HepG2 (cell line): ENCODE measurements at regions not wholly inside any gene's neighbourhood (a gene's known extent, or its start where the extent isn't known, plus 50 kb on each side); places are given as distances from the start of the nearest gene placed in this dataset.
A peak's percentile ranks its signal among the peaks of the same experiment; 100 is the strongest.

ENCODE experiments used
- CC2D1A ChIP-seq: sonication (generic); formaldehyde crosslinking; IDR thresholded peaks from 2 replicates; pipeline ENCODE4 v1.8.1; 2023; ENCODE audit warnings: mild to moderate bottlenecking, missing genetic modification reagents
- GATAD1 ChIP-seq: IDR thresholded peaks from 2 replicates; pipeline ENCODE4 v1.6.1; 2016; ENCODE audit warnings: missing genetic modification reagents, missing compliant biosample characterization
- HDAC2 ChIP-seq: sonication (generic); formaldehyde crosslinking; IDR thresholded peaks from 2 replicates; pipeline ENCODE4 v1.4.0; 2020; ENCODE audit warnings: missing genetic modification reagents
- MTF1 ChIP-seq: sonication (generic); formaldehyde crosslinking; IDR thresholded peaks from 2 replicates; pipeline ENCODE4 v1.5.0; 2020; ENCODE audit warnings: missing genetic modification reagents
- NFRKB ChIP-seq: fragments of 450-650 bp; IDR thresholded peaks from 2 replicates; pipeline ENCODE4 v1.6.1; 2017
- RCOR2 ChIP-seq: IDR thresholded peaks from 2 replicates; pipeline ENCODE4 v1.6.1; 2016; ENCODE audit warnings: missing biosample characterization, missing genetic modification reagents
- RFXANK ChIP-seq: IDR thresholded peaks from 2 replicates; pipeline ENCODE4 v1.6.1; 2016
- RNF2 ChIP-seq: fragments of 450-650 bp; conservative IDR thresholded peaks from 2 replicates; pipeline ENCODE4 v1.6.1; 2016; ENCODE audit warnings: low read depth
- RXRB ChIP-seq: IDR thresholded peaks from 2 replicates; pipeline ENCODE4 v1.6.1; 2016; ENCODE audit warnings: borderline replicate concordance, missing genetic modification reagents, missing compliant biosample characterization
- TAF1 ChIP-seq: sonication (generic); formaldehyde crosslinking; IDR thresholded peaks from 2 replicates; pipeline ENCODE4 v1.4.0; 2020; ENCODE audit warnings: missing genetic modification reagents
- TGIF2 ChIP-seq: IDR thresholded peaks from 2 replicates; pipeline ENCODE4 v1.6.1; 2016; ENCODE audit warnings: control low read depth, missing compliant biosample characterization
- TMF1 ChIP-seq: sonication (generic); formaldehyde crosslinking; IDR thresholded peaks from 2 replicates; pipeline ENCODE4 v1.8.1; 2022; ENCODE audit warnings: low read depth, missing genetic modification reagents
- ZBTB25 ChIP-seq: IDR thresholded peaks from 2 replicates; pipeline ENCODE4 v1.6.1; 2018; ENCODE audit warnings: missing genetic modification reagents
- ZFP41 ChIP-seq: sonication (generic); formaldehyde crosslinking; IDR thresholded peaks from 2 replicates; pipeline ENCODE4 v1.4.0; 2020; ENCODE audit warnings: mild to moderate bottlenecking, missing genetic modification reagents, borderline replicate concordance
- ZNF225 ChIP-seq: sonication (generic); formaldehyde crosslinking; IDR thresholded peaks from 2 replicates; pipeline ENCODE4 v1.4.0; 2020; ENCODE audit warnings: mild to moderate bottlenecking, missing genetic modification reagents
- ZNF232 ChIP-seq: sonication (generic); formaldehyde crosslinking; IDR thresholded peaks from 2 replicates; pipeline ENCODE4 v1.4.0; 2020; ENCODE audit warnings: missing genetic modification reagents, borderline replicate concordance
- ZNF263 ChIP-seq: sonication (generic); formaldehyde crosslinking; IDR thresholded peaks from 2 replicates; pipeline ENCODE4 v1.4.0; 2020; ENCODE audit warnings: missing genetic modification reagents
- ZNF350 ChIP-seq: sonication (generic); formaldehyde crosslinking; IDR thresholded peaks from 2 replicates; pipeline ENCODE4 v1.4.0; 2020; ENCODE audit warnings: mild to moderate bottlenecking, low read depth, missing genetic modification reagents, borderline replicate concordance
- ZNF496 ChIP-seq: sonication (generic); formaldehyde crosslinking; IDR thresholded peaks from 2 replicates; pipeline ENCODE4 v1.8.1; 2023; ENCODE audit warnings: mild to moderate bottlenecking, moderate library complexity, missing genetic modification reagents; ENCODE audit not compliant: insufficient replicate concordance
- ZNF552 ChIP-seq: sonication (generic); formaldehyde crosslinking; IDR thresholded peaks from 2 replicates; pipeline ENCODE4 v1.9.0; 2022; ENCODE audit warnings: missing genetic modification reagents, mild to moderate bottlenecking, borderline replicate concordance
- TF ChIP-seq, protein P1 (sequence below): sonication (generic); formaldehyde crosslinking; IDR thresholded peaks from 2 replicates; pipeline ENCODE4 v1.5.1; 2020; ENCODE audit warnings: mild to moderate bottlenecking, missing genetic modification reagents, borderline replicate concordance
- TF ChIP-seq, protein P2 (sequence below): sonication (generic); formaldehyde crosslinking; IDR thresholded peaks from 2 replicates; pipeline ENCODE4 v1.9.0; 2021; ENCODE audit warnings: missing genetic modification reagents, borderline replicate concordance
- TF ChIP-seq, protein P3 (sequence below): sonication (generic); formaldehyde crosslinking; IDR thresholded peaks from 2 replicates; pipeline ENCODE4 v1.5.0; 2020; ENCODE audit warnings: missing genetic modification reagents
- TF ChIP-seq, protein P4 (sequence below): fragments of 450-650 bp; IDR thresholded peaks from 2 replicates; pipeline ENCODE4 v1.6.1; 2017

DNA sequence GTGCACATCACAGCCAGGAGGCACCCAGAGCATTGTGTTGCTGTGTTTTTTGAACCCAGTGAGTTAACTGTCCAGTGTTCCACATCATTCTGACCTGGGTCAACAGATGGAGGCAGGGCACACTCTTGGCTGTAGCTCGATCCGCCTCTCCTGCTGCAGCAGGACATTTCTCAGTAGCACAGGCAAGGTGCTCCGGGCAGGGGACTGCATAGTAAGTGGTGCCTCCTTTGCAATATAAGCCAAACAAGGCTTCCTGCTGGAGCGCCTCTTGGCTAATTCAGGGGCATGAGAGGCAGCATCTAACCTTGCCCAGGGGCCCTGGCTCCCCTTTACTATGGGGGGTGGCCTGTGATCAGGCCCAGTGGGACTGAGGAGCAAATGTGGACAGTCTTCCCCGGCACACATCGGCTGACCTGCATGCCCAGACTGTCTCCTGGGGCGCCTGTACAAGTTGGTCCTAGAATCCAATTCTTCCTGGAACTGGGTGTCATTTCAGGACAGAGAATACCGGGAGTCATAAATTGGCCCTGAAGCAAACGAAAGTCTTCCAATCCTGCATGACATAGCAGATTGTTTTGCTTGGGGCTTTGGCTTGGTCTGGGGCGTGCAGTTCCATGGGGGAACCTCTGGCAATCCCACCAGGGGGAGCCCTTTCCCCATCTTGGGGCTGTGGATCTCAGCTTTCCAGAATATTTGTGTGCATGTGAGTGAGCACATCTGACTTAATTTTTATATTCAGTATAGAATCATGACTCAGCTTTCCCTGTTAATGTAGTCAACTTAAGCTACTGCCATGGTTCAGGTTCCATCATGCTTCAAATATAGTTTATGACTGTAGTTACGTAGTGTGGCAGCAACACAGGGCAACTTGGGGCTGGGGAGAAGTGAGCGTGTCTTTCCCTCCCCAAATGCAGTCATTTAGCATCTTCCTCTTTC lies 56.0 kb upstream of the DDR1 start (continued):
- TF ChIP-seq, protein P1, sequence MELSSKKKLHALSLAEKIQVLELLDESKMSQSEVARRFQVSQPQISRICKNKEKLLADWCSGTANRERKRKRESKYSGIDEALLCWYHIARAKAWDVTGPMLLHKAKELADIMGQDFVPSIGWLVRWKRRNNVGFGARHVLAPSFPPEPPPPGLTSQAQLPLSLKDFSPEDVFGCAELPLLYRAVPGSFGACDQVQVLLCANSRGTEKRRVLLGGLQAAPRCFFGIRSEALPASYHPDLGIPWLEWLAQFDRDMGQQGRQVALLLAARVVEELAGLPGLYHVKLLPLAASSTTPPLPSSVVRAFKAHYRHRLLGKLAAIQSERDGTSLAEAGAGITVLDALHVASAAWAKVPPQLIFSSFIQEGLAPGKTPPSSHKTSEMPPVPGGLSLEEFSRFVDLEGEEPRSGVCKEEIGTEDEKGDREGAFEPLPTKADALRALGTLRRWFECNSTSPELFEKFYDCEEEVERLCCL (CRISPR knock-in tag) = no peak
- TF ChIP-seq ZBTB25 (CRISPR knock-in tag) (peak; percentile 54; the same call in 1 of the 2 replicates), ZNF496 (CRISPR knock-in tag) (no peak), GATAD1 (CRISPR knock-in tag) (0 out of 2 replicates have a peak, but pooled peaks have one; percentile 20), CC2D1A (CRISPR knock-in tag) (no peak), TAF1 (CRISPR knock-in tag) (0 out of 2 replicates have a peak, but pooled peaks have one; percentile 28), TGIF2 (CRISPR knock-in tag) (no peak), RXRB (CRISPR knock-in tag) (peak; percentile 60), RNF2 (no peak), ZNF232 (no peak), HDAC2 (0 out of 2 replicates have a peak, but pooled peaks have one; percentile 20), ZFP41 (no peak), ZNF552 (CRISPR knock-in tag) (peak; percentile 48; the same call in 1 of the 2 replicates), RFXANK (CRISPR knock-in tag) (0 out of 2 replicates have a peak, but pooled peaks have one; percentile 24), ZNF350 (CRISPR knock-in tag) (peak; percentile 60; the same call in 1 of the 2 replicates), ZNF263 (peak; percentile 60; the same call in 1 of the 2 replicates), MTF1 (CRISPR knock-in tag) (no peak), NFRKB (no peak), TMF1 (CRISPR knock-in tag) (no peak), ZNF225 (CRISPR knock-in tag) (no peak), RCOR2 (CRISPR knock-in tag) (no peak)
- TF ChIP-seq, protein P2, sequence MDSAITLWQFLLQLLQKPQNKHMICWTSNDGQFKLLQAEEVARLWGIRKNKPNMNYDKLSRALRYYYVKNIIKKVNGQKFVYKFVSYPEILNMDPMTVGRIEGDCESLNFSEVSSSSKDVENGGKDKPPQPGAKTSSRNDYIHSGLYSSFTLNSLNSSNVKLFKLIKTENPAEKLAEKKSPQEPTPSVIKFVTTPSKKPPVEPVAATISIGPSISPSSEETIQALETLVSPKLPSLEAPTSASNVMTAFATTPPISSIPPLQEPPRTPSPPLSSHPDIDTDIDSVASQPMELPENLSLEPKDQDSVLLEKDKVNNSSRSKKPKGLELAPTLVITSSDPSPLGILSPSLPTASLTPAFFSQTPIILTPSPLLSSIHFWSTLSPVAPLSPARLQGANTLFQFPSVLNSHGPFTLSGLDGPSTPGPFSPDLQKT (CRISPR knock-in tag) = no peak
- TF ChIP-seq, protein P3, sequence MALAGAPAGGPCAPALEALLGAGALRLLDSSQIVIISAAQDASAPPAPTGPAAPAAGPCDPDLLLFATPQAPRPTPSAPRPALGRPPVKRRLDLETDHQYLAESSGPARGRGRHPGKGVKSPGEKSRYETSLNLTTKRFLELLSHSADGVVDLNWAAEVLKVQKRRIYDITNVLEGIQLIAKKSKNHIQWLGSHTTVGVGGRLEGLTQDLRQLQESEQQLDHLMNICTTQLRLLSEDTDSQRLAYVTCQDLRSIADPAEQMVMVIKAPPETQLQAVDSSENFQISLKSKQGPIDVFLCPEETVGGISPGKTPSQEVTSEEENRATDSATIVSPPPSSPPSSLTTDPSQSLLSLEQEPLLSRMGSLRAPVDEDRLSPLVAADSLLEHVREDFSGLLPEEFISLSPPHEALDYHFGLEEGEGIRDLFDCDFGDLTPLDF = no peak
- TF ChIP-seq, protein P4, sequence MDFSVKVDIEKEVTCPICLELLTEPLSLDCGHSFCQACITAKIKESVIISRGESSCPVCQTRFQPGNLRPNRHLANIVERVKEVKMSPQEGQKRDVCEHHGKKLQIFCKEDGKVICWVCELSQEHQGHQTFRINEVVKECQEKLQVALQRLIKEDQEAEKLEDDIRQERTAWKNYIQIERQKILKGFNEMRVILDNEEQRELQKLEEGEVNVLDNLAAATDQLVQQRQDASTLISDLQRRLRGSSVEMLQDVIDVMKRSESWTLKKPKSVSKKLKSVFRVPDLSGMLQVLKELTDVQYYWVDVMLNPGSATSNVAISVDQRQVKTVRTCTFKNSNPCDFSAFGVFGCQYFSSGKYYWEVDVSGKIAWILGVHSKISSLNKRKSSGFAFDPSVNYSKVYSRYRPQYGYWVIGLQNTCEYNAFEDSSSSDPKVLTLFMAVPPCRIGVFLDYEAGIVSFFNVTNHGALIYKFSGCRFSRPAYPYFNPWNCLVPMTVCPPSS = no peak
